Thoracic aorta (tissue), 2 donors: ENCODE measurements at regions not wholly inside any gene's neighbourhood (a gene's known extent, or its start where the extent isn't known, plus 50 kb on each side); places are given as distances from the start of the nearest gene placed in this dataset.

Source experiments
- ATAC-seq: fragments of 150-250 bp; one replicate; pipeline ENCODE4 v1.8.0; 2017; ENCODE audit warnings: low read depth; ENCODE audit not compliant: insufficient number of reproducible peaks, low FRiP score
- DNase-seq: peaks from one replicate; pipeline ENCODE4 v3.0.0-alpha.2; 2020; ENCODE audit warnings: low spot score
- H3K27ac ChIP-seq, 2 donors: fragments of 200-600 bp; sonication (generic); 1 replicate in 1 of 2; 2 replicates in 1 of 2; pipeline ENCODE4 v1.5.1; 2016; ENCODE audit warnings: mild to moderate bottlenecking in 2 of 2, moderate library complexity in 2 of 2
- H3K27me3 ChIP-seq: fragments of 200-600 bp; sonication (generic); replicated peaks from 2 replicates; pipeline ENCODE4 v1.6.0; 2016; ENCODE audit warnings: mild to moderate bottlenecking; ENCODE audit not compliant: insufficient read depth
- H3K36me3 ChIP-seq: fragments of 200-600 bp; sonication (generic); one replicate; pipeline ENCODE4 v1.5.1; 2016
- H3K4me1 ChIP-seq, 2 donors: fragments of 200-600 bp; sonication (generic); 1 replicate in 1 of 2; 2 replicates in 1 of 2; pipeline versions ENCODE4 v1.5.1 to v1.6.0; 2016; ENCODE audit warnings: low read depth in 2 of 2, mild to moderate bottlenecking in 1 of 2; ENCODE audit not compliant: control insufficient read depth in 1 of 2
- H3K4me3 ChIP-seq: fragments of 200-600 bp; sonication (generic); 2 replicates; pipeline ENCODE4 v1.5.1; 2016; ENCODE audit warnings: mild to moderate bottlenecking
- H3K9me3 ChIP-seq: fragments of 200-600 bp; sonication (generic); 2 replicates; pipeline ENCODE4 v1.5.1; 2016
- CTCF ChIP-seq: fragments of 200-600 bp; sonication (generic); IDR thresholded peaks from one replicate; pipeline ENCODE4 v1.5.1; 2019; ENCODE audit warnings: antibody characterized with exemption

GRCh38 chr5:109563739-109564138, 126.0 kb upstream of the MAN2A1 start:
- Histone ChIP-seq H3K9me3 (no peaks in the 10 kb centered on the region), H3K4me3 (no peak overlapping the region), H3K27ac (no peak overlapping the region), H3K36me3 (no peaks in the 10 kb centered on the region), H3K27me3 (no peaks in the 10 kb centered on the region), H3K4me1 (peaks cover 0 to 1% of the 10 kb centered on the region in 2 donors)
- TF ChIP-seq CTCF: no peak
- ATAC-seq (no peak), DNase-seq (no peak)

GRCh38 chr5:109563189-109563588, 126.5 kb upstream of the MAN2A1 start:
- Histone ChIP-seq H3K4me3 (no peak overlapping the region), H3K27ac (no peak overlapping the region), H3K9me3 (no peaks in the 10 kb centered on the region), H3K4me1 (peaks cover 3 to 7% of the 10 kb centered on the region in 2 donors), H3K36me3 (no peaks in the 10 kb centered on the region), H3K27me3 (no peaks in the 10 kb centered on the region)
- ATAC-seq: no peak
- DNase-seq: no peak
- no peak for TF ChIP-seq CTCF

DNA sequence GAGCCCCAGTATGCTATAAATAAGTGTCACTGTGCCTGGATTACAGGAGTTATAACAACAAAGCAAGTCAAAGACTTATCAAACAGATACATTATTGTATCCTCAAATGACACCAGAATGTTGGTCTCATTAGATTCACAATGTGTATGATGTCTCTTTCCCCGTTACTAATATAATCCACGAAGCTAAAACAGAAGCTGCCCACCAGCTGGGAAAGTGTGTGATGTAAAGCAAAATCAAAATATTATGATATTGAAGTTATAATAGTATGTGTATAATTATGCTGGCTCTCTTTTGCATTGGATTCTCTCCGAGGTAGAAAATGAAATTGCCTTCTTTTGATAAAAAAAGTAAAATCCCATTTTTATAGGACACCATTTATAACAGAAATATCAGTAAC, 127.3 kb upstream of the MAN2A1 start:
- Histone ChIP-seq H3K4me1 (peaks cover 8 to 12% of the 10 kb centered on the region in 2 donors), H3K27me3 (no peaks in the 10 kb centered on the region), H3K27ac (no peak overlapping the region), H3K9me3 (no peaks in the 10 kb centered on the region), H3K36me3 (no peaks in the 10 kb centered on the region), H3K4me3 (no peak overlapping the region)
- ATAC-seq: no peak
- no peak for DNase-seq
- no peak for TF ChIP-seq CTCF

DNA sequence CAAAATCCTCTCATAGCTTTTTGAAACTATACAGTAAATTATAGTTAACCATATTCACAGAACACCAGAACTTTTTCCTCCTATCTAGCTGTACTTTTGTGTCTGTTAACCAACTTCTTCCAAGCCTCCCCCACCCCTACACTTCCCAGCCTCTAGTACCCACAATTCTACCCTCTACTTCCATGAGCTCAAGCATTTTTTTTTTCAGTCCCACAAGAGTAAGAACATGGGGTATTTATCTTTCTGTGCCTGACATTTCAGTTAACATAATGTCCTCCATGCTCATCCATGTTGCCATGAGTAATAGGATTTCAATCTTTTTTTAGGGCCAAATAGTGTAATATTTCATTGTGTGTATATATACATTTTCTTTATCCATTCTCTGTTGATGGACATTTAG, 128.3 kb upstream of the MAN2A1 start:
- TF ChIP-seq CTCF: no peak
- no peak overlapping the region for H3K4me3 ChIP-seq
- H3K4me1 ChIP-seq: peaks cover 8 to 15% of the 10 kb centered on the region in 2 donors
- DNase-seq (no peak), ATAC-seq (no peak)
- H3K36me3 ChIP-seq: no peaks in the 10 kb centered on the region
- no peak overlapping the region for H3K27ac ChIP-seq
- H3K27me3 ChIP-seq: no peaks in the 10 kb centered on the region
- H3K9me3 ChIP-seq: no peaks in the 10 kb centered on the region

DNA sequence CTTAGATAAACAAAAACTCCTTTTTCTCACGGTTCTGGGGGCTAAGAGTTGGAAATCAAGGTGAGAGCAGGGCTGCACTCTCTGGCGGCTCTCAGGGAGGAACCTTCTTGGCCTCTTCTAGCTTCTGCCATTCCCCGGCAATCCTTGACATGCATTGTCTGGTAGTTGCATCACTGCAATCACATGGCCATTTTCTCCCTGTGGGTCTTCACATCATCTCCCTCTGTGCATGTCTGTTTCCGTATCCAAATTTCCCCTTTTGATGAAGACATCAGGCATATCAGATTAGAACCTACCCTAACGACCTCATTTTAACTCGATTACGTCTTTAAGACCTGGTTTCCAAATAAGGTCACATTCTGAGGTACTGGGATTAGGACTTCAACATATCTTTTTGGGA, 129.2 kb upstream of the MAN2A1 start:
- Histone ChIP-seq H3K4me3 (no peak overlapping the region), H3K27me3 (no peaks in the 10 kb centered on the region), H3K36me3 (no peaks in the 10 kb centered on the region), H3K27ac (no peak overlapping the region), H3K4me1 (peaks cover 8 to 15% of the 10 kb centered on the region in 2 donors), H3K9me3 (no peaks in the 10 kb centered on the region)
- DNase-seq: no peak
- no peak for TF ChIP-seq CTCF
- no peak for ATAC-seq
